ENCODE measurements at regions not wholly inside any gene's neighbourhood (a gene's known extent, or its start where the extent isn't known, plus 50 kb on each side); places are given as distances from the start of the nearest gene placed in this dataset.

- H3K36me3 ChIP-seq (replicated peaks; ENCODE audit: insufficient read depth, low read depth), result no peaks in the 10 kb centered on the region
- H3K27me3 ChIP-seq, result no peaks in the 10 kb centered on the region
- H3K4me2 ChIP-seq, result no peak overlapping the region
- H3K4me3 ChIP-seq, result no peak overlapping the region
- H4K20me1 ChIP-seq (ENCODE audit: insufficient read depth, poor library complexity, severe bottlenecking), result no peaks in the 10 kb centered on the region
- H3K4me1 ChIP-seq (ENCODE audit: insufficient read depth), result no peaks in the 10 kb centered on the region
- no peak overlapping the region for H2AFZ ChIP-seq
- WGBS (ENCODE audit: low lambda C conversion rate, missing lambda C conversion rate), result 85% methylated on average over 2 of the region's 2 CpGs
- H3K9me3 ChIP-seq (ENCODE audit: low read depth), result no peaks in the 10 kb centered on the region
- DNase-seq (ENCODE audit: low spot score), result no peak
- no peaks in the 10 kb centered on the region for H3K79me2 ChIP-seq
- no peaks in the 10 kb centered on the region for H3K9me2 ChIP-seq (replicated peaks; ENCODE audit: insufficient read depth)
- no peak overlapping the region for H3K27ac ChIP-seq
- no peak for TF ChIP-seq EZH2phosphoT487 (IDR thresholded peaks at IDR 0.05; ENCODE audit: low read depth, severe bottlenecking, unreplicated experiment)
- no peak for TF ChIP-seq EZH2 (IDR thresholded peaks at IDR 0.05; ENCODE audit: borderline replicate concordance)
- no peak for TF ChIP-seq CTCF (IDR thresholded peaks at IDR 0.05; ENCODE audit: poor library complexity)
Observed at GRCh38 chr5:85663708-85664031, 954.1 kb upstream of the COX7C start.

- H3K36me3 ChIP-seq (replicated peaks; ENCODE audit: insufficient read depth, low read depth), result no peaks in the 10 kb centered on the region
- H3K9me2 ChIP-seq (replicated peaks; ENCODE audit: insufficient read depth), result no peaks in the 10 kb centered on the region
- no peaks in the 10 kb centered on the region for H3K27me3 ChIP-seq
- no peak for DNase-seq (ENCODE audit: low spot score)
- no peaks in the 10 kb centered on the region for H3K4me1 ChIP-seq (ENCODE audit: insufficient read depth)
- H3K4me3 ChIP-seq, result no peak overlapping the region
- no peaks in the 10 kb centered on the region for H3K9me3 ChIP-seq (ENCODE audit: low read depth)
- no peak overlapping the region for H3K27ac ChIP-seq
- H3K79me2 ChIP-seq, result no peaks in the 10 kb centered on the region
- H4K20me1 ChIP-seq (ENCODE audit: insufficient read depth, poor library complexity, severe bottlenecking), result no peaks in the 10 kb centered on the region
- no peak overlapping the region for H3K4me2 ChIP-seq
- no peak overlapping the region for H2AFZ ChIP-seq
- TF ChIP-seq EZH2 (IDR thresholded peaks at IDR 0.05; ENCODE audit: borderline replicate concordance) (no peak), CTCF (IDR thresholded peaks at IDR 0.05; ENCODE audit: poor library complexity) (no peak), EZH2phosphoT487 (IDR thresholded peaks at IDR 0.05; ENCODE audit: low read depth, severe bottlenecking, unreplicated experiment) (no peak)
Observed at GRCh38 chr5:85670417-85670816, 947.3 kb upstream of the COX7C start.

- Histone ChIP-seq H3K4me1 (ENCODE audit: insufficient read depth) (no peaks in the 10 kb centered on the region), H2AFZ (no peak overlapping the region), H3K9me3 (ENCODE audit: low read depth) (no peaks in the 10 kb centered on the region), H4K20me1 (ENCODE audit: insufficient read depth, poor library complexity, severe bottlenecking) (no peaks in the 10 kb centered on the region), H3K27me3 (no peaks in the 10 kb centered on the region), H3K79me2 (no peaks in the 10 kb centered on the region), H3K9me2 (replicated peaks; ENCODE audit: insufficient read depth) (no peaks in the 10 kb centered on the region), H3K4me3 (no peak overlapping the region), H3K4me2 (no peak overlapping the region), H3K36me3 (replicated peaks; ENCODE audit: insufficient read depth, low read depth) (no peaks in the 10 kb centered on the region), H3K27ac (no peak overlapping the region)
- DNase-seq (ENCODE audit: low spot score), result no peak
- WGBS (ENCODE audit: low lambda C conversion rate, missing lambda C conversion rate), result 85% methylated on average over 3 of the region's 3 CpGs
- no peak for TF ChIP-seq CTCF (IDR thresholded peaks at IDR 0.05; ENCODE audit: poor library complexity)
- no peak for TF ChIP-seq EZH2 (IDR thresholded peaks at IDR 0.05; ENCODE audit: borderline replicate concordance)
- no peak for TF ChIP-seq EZH2phosphoT487 (IDR thresholded peaks at IDR 0.05; ENCODE audit: low read depth, severe bottlenecking, unreplicated experiment)
Observed at GRCh38 chr5:85671223-85671970, 946.3 kb upstream of the COX7C start.
